ENCODE measurements at regions not wholly inside any gene's neighbourhood (a gene's known extent, or its start where the extent isn't known, plus 50 kb on each side); places are given as distances from the start of the nearest gene placed in this dataset.

DNA sequence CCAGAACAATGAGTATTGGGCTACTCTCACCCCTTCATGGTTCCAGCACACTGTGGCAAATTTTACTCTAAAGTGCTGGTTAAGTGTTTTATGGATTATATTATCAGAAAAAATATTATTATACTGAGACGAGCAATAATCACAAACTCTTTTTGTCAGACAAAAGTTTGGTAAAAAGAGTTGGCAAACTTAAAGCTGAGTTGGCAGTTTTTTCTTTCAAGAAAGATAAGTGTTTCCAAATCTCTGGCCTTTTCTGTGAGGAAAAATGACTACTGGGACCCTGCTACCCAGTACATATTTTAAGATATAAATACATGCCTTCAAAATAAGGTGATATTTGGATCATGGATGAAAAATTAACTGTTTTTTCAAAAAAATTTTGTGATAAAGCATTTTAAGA, 471.5 kb upstream of the IL12A start:
- TF ChIP-seq, protein P1, sequence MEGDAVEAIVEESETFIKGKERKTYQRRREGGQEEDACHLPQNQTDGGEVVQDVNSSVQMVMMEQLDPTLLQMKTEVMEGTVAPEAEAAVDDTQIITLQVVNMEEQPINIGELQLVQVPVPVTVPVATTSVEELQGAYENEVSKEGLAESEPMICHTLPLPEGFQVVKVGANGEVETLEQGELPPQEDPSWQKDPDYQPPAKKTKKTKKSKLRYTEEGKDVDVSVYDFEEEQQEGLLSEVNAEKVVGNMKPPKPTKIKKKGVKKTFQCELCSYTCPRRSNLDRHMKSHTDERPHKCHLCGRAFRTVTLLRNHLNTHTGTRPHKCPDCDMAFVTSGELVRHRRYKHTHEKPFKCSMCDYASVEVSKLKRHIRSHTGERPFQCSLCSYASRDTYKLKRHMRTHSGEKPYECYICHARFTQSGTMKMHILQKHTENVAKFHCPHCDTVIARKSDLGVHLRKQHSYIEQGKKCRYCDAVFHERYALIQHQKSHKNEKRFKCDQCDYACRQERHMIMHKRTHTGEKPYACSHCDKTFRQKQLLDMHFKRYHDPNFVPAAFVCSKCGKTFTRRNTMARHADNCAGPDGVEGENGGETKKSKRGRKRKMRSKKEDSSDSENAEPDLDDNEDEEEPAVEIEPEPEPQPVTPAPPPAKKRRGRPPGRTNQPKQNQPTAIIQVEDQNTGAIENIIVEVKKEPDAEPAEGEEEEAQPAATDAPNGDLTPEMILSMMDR (IDR thresholded peaks at IDR 0.05; ENCODE audit: low read depth, low read length, poor library complexity, severe bottlenecking) = no peak
- no peak for TF ChIP-seq EZH2phosphoT487 (IDR thresholded peaks at IDR 0.05; ENCODE audit: borderline replicate concordance, low read length)

Data from DOHH2 (cell line).